Activated T-cell treated with anti-CD3 and anti-CD28 coated beads, Interleukin-2, amount 50 U/mL, for 4 hours (primary cell): ENCODE measurements at regions not wholly inside any gene's neighbourhood (a gene's known extent, or its start where the extent isn't known, plus 50 kb on each side); places are given as distances from the start of the nearest gene placed in this dataset.

Source experiments
- ATAC-seq, 2 donors: fragments of 200-7000 bp; cut with Tn5 transposase; one replicate each; pipeline ENCODE4 v1.10.0; 2021
- DNase-seq: peaks from one replicate; pipeline ENCODE4 v3.0.0-alpha.2; 2020
- H3K27me3 Mint-ChIP-seq: one replicate; pipeline ENCODE4 v1.8.0; 2021; ENCODE audit warnings: low read depth, mixed read lengths
- H3K36me3 Mint-ChIP-seq: one replicate; pipeline ENCODE4 v1.8.0; 2022; ENCODE audit warnings: mixed read lengths; ENCODE audit not compliant: insufficient read depth
- H3K4me1 Mint-ChIP-seq: one replicate; pipeline ENCODE4 v1.8.0; 2021; ENCODE audit warnings: low read depth, mixed read lengths
- H3K4me3 Mint-ChIP-seq: one replicate; pipeline ENCODE4 v1.8.0; 2021; ENCODE audit warnings: mild to moderate bottlenecking, moderate library complexity, mixed read lengths
- H3K9me3 Mint-ChIP-seq: one replicate; pipeline ENCODE4 v1.8.0; 2021; ENCODE audit warnings: mixed read lengths

GRCh38 chr14:101362529-101363260 lies 198.6 kb upstream of the DIO3 start:
- H3K4me1 Mint-ChIP-seq, result peaks cover 2% of the 10 kb centered on the region
- no peak for ATAC-seq

GRCh38 chr14:101363261-101363555 lies 198.1 kb upstream of the DIO3 start:
- no peak for ATAC-seq
- Mint-ChIP-seq H3K4me3 (no peak overlapping the region), H3K9me3 (no peaks in the 10 kb centered on the region), H3K36me3 (no peaks in the 10 kb centered on the region), H3K4me1 (peaks cover 2% of the 10 kb centered on the region), H3K27me3 (peaks cover 31% of the 10 kb centered on the region)
- no peak for DNase-seq

More at GRCh38 chr14:101362529-101363260, 198.6 kb upstream of the DIO3 start:
- no peak for DNase-seq
- Mint-ChIP-seq H3K36me3 (no peaks in the 10 kb centered on the region), H3K27me3 (peaks cover 31% of the 10 kb centered on the region), H3K4me3 (no peak overlapping the region), H3K9me3 (no peaks in the 10 kb centered on the region)

- peaks cover 31% of the 10 kb centered on the region for H3K27me3 Mint-ChIP-seq
- no peaks in the 10 kb centered on the region for H3K9me3 Mint-ChIP-seq
- DNase-seq, result no peak
- no peak for ATAC-seq
- H3K4me3 Mint-ChIP-seq, result no peak overlapping the region
- peaks cover 2% of the 10 kb centered on the region for H3K4me1 Mint-ChIP-seq
- no peaks in the 10 kb centered on the region for H3K36me3 Mint-ChIP-seq
Measured at GRCh38 chr14:101363880-101364391, 197.4 kb upstream of the DIO3 start.

DNA sequence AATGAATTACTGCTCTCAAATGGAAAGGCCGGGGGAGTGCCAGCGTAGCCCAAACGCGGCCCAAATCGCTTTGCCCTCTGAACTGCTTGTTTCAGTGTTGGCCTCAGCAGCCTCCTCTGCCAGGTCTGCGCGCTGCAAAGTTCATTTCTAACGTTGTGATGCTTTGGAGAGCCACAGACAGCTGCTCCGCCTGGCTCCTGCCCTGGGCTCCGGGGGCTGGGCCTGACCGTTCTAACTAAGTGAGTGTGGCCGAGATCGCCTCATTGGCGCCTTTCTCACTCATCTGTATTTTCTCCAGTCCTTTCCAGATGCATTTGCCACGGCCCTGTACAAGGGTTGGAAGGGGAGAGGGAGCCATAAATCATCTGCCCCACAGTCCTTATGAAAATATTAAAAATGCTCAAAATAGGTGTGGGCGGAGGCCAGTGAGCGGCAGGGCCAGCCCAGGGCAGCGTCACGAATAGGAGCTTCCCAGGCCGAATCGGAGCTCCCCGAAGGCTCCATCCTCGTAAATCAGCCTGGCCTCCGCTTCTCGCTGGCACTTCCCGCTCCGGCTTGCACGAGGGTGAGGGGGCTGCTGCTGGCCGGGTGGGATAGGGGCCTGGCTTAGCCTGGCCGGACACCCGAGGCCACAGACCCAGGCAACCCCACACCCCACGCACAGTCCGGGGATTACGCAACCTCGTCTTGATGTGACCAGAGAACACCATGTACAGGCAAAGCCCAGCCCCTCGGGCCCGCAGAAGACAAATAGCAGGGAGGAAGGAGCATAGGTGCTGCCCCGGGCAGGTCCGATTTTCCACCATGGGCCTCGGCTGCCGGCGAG lies 196.6 kb upstream of the DIO3 start:
- H3K9me3 Mint-ChIP-seq, result no peaks in the 10 kb centered on the region
- DNase-seq, result no peak
- no peak for ATAC-seq
- peaks cover 2% of the 10 kb centered on the region for H3K4me1 Mint-ChIP-seq
- H3K27me3 Mint-ChIP-seq, result peaks cover 29% of the 10 kb centered on the region
- no peaks in the 10 kb centered on the region for H3K36me3 Mint-ChIP-seq
- H3K4me3 Mint-ChIP-seq, result no peak overlapping the region

DNA sequence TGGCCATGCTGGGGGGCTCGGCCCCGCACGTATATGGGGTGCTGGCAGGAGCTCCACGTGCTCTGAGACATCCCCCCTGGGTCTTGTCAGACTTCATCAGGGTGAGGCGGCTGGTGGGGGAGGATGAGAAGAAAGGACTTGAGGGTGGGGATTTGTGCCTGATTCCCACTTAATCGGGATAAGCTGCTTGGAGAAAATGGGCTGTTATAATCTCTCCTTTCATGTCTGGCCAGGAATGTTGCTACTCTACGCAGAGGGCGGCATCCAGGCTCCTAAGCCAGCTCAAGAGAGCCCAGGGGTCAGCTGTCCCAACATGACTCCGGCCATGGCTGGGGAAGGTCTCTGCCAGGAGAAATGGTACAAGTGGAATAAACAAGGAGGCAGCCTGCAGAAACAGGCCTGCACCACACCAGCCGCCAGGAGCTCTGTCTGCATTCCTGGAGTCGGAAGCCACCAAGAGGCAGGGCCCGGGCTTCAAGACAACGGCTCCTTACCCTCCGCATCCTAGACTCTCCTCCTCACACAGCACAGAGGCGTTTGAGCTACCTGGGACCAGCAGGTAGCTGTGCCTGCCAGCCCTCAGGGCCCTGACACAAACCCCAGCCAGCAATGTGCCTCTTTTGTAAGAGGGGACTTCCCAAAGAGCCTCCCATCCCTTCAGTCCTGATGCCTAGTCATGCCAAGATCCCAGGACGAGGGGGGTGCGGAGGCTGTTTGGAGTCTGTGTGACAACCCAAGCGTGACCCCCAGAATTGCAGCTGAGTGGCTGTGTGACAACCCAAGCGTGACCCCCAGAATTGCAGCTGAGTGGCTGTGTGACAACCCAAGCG lies 195.8 kb upstream of the DIO3 start:
- Mint-ChIP-seq H3K4me1 (peaks cover 2% of the 10 kb centered on the region), H3K27me3 (peaks cover 27% of the 10 kb centered on the region), H3K4me3 (no peak overlapping the region), H3K9me3 (no peaks in the 10 kb centered on the region), H3K36me3 (no peaks in the 10 kb centered on the region)
- DNase-seq, result no peak
- no peak for ATAC-seq

DNA sequence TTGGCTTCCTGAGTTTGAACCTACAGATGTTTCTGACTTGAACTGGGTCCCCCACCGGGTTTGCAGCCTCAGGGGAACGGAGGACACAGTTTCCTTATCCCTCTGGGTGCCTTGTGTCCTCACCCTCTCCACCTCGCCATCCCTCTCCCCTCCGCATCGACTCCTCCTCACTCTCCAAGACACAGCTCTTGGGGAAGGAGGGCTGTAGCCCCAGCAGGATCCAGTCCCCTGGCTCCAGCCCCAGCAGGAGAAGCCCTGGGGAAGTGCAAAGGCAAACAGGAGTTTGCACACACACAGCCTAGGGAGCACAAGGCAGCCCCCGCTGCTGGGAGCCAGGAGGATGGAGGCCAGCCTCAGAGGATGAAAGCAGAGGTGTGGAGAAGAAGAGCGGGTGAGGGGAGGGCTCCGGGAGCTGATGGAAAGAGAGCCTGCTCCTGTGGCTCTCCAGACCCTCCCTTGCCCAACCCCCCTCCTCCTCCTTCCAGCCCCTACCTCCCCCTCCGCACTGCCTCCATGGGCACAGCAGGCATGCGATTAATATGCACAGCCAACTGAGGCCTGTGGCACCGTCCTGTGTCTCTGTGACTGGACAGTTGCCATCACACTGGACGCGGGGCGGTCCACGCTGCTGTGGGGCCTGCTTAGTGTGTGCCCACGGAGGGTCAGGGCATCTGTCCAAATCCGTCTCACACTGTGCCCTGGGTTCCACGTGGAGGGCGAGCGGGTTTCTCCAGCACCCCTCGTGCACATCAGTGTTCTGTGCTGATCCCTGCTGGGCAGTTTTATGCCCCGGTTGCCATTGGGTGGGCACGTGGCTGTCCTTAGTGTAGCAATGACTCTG lies 193.7 kb upstream of the DIO3 start:
- no peaks in the 10 kb centered on the region for H3K36me3 Mint-ChIP-seq
- H3K4me3 Mint-ChIP-seq, result no peak overlapping the region
- H3K9me3 Mint-ChIP-seq, result no peaks in the 10 kb centered on the region
- DNase-seq (no peak), ATAC-seq (no peak)
- peaks cover 20% of the 10 kb centered on the region for H3K27me3 Mint-ChIP-seq
- no peaks in the 10 kb centered on the region for H3K4me1 Mint-ChIP-seq

DNA sequence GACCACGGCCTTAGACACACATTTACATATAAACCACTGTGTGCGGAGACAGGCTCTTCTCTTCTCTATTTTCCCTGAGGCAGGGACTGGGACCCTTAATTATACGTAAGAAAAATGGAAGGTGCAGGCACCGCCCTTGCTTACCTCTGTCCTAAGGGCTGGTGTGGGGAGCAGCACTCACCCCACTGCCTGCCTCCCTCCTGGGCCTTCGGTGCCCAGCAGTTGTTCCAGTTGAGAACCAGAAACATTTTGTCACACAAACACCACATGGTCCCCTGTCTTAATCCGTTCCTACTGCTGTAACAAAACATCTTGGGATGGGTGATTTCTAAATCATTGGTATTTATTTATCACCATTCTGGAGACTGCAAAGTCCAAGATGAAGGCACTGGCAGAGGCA lies 192.7 kb upstream of the DIO3 start:
- ATAC-seq (no peak), DNase-seq (no peak)
- Mint-ChIP-seq H3K36me3 (no peaks in the 10 kb centered on the region), H3K27me3 (peaks cover 10% of the 10 kb centered on the region), H3K4me3 (no peak overlapping the region), H3K9me3 (no peaks in the 10 kb centered on the region), H3K4me1 (no peaks in the 10 kb centered on the region)

GRCh38 chr14:101369194-101369915 lies 191.9 kb upstream of the DIO3 start:
- no peak for ATAC-seq
- Mint-ChIP-seq H3K9me3 (no peaks in the 10 kb centered on the region), H3K36me3 (no peaks in the 10 kb centered on the region), H3K4me1 (no peaks in the 10 kb centered on the region), H3K4me3 (no peak overlapping the region), H3K27me3 (peaks cover 13% of the 10 kb centered on the region)
- no peak for DNase-seq

DNA sequence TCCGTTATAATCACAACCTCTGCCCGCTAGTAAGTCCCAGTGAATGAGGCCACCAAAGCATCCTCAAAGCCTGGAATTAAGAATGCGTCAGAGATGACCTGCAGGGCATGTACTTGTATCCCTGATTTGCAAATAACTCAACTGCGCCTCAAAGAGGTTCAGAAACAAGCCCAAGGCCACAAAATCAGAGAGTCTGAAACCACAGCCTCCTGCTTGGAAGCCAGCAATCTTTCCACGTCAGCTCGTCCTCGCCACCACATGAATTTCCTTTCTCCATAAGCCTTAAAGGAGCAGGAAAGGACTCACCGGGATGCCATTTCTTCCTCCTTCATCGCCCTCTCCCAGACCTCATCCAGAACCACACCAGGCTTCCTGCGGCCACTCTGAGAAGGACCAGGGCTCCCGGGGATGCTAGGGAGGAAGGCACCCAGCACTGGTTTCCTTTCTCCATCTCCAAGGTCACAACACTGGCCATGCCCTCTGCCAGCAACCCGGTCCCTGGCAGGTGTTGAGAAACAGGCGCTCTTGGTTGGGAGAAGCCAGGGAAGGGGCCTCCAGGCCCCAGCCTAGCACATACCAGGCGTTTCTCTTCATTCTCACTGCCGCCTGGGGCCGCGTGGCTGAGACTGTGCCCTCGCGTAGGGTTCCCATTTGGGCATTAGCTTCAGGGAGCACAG lies 191.2 kb upstream of the DIO3 start:
- DNase-seq (no peak), ATAC-seq (no peak)
- H3K36me3 Mint-ChIP-seq, result no peaks in the 10 kb centered on the region
- peaks cover 15% of the 10 kb centered on the region for H3K27me3 Mint-ChIP-seq
- no peaks in the 10 kb centered on the region for H3K9me3 Mint-ChIP-seq
- no peak overlapping the region for H3K4me3 Mint-ChIP-seq
- no peaks in the 10 kb centered on the region for H3K4me1 Mint-ChIP-seq

DNA sequence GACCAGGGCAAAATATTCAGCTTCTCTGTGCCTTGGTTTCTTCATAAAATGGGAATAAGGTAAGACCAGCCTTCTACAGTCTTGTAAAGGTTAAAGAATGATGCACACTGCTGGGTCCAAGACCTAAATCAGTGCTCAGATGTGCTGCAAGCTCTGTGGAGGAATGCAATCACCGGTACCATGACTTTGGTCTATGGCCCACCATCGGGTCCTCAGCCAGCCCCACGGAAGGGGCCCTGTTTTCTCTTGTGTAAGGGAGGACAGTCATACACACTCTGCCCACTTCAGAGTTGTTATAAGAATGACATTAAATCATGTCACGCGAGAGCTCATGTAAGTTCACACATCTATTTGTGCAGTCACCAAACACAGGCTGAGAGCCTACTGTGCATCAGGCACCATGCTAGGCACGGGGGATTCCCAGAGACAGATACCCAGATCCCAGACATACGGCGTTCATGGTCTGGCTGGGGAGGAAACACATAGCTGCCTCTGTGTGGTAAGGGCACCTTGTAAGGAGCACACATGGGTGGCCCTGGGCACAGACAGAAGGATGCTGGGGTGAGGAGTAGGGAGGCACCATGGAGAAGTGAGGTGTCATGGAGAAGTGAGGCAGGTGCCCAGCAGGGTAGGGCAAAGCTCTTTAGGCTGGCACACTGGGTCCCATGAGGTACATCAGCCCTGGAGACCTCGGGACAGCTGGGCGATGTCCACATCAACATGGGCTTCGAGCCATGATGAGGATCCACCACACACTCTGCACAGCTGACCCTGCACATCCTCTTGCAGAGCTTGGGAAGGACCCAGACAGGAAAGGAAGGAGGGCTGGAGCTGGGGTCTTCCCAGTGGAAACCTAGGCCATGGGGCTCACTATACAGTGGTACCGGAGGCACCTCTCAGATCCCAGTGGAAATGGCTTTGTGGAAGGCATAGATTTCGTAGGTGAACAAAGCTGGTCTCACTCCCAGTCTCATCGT lies 190.4 kb upstream of the DIO3 start:
- Mint-ChIP-seq H3K4me1 (no peaks in the 10 kb centered on the region), H3K9me3 (no peaks in the 10 kb centered on the region), H3K4me3 (no peak overlapping the region), H3K36me3 (no peaks in the 10 kb centered on the region), H3K27me3 (peaks cover 18% of the 10 kb centered on the region)
- no peak for DNase-seq
- ATAC-seq, result no peak

- Mint-ChIP-seq H3K9me3 (no peaks in the 10 kb centered on the region), H3K4me3 (no peak overlapping the region)
- DNase-seq, result no peak
Measured at GRCh38 chr14:101371799-101372793, 189.2 kb upstream of the DIO3 start.

More at GRCh38 chr14:101371799-101372793, 189.2 kb upstream of the DIO3 start:
- Mint-ChIP-seq H3K4me1 (no peaks in the 10 kb centered on the region), H3K27me3 (peaks cover 21% of the 10 kb centered on the region), H3K36me3 (no peaks in the 10 kb centered on the region)
- ATAC-seq, result no peak
